Skeletal muscle tissue (tissue), 3 donors: ENCODE measurements at regions not wholly inside any gene's neighbourhood (a gene's known extent, or its start where the extent isn't known, plus 50 kb on each side); places are given as distances from the start of the nearest gene placed in this dataset.

ENCODE experiments used
- H3K27ac ChIP-seq: one replicate; pipeline ENCODE4 v1.7.0; 2013; ENCODE audit warnings: mild to moderate bottlenecking, low read depth, low read length, inconsistent platforms
- H3K27me3 ChIP-seq, 3 donors: one replicate each; pipeline ENCODE4 v1.7.0; 2013; ENCODE audit warnings: low read length in 3 of 3; ENCODE audit not compliant: control insufficient read depth in 3 of 3, insufficient read depth in 3 of 3
- H3K36me3 ChIP-seq, 3 donors: one replicate each; pipeline ENCODE4 v1.7.0; 2013; ENCODE audit warnings: low read length in 3 of 3; ENCODE audit not compliant: control insufficient read depth in 3 of 3, insufficient read depth in 3 of 3
- H3K4me1 ChIP-seq, 3 donors: one replicate each; pipeline ENCODE4 v1.7.0; 2013; ENCODE audit warnings: low read length in 3 of 3, mild to moderate bottlenecking in 3 of 3; ENCODE audit not compliant: control insufficient read depth in 3 of 3, insufficient read depth in 3 of 3
- H3K4me3 ChIP-seq, 3 donors: one replicate each; pipeline ENCODE4 v1.7.0; 2013; ENCODE audit warnings: low read length in 3 of 3
- H3K9ac ChIP-seq, 3 donors: one replicate each; pipeline ENCODE4 v1.7.0; 2013; ENCODE audit warnings: low read length in 3 of 3, mild to moderate bottlenecking in 3 of 3, moderate library complexity in 2 of 3, low read depth in 1 of 3
- H3K9me3 ChIP-seq, 3 donors: one replicate each; pipeline ENCODE4 v1.7.0; 2013; ENCODE audit warnings: low read length in 3 of 3; ENCODE audit not compliant: control insufficient read depth in 3 of 3
- donor health status: Osteomylitis.

- H3K27ac ChIP-seq, result no peak overlapping the region
Observed at GRCh38 chr3:194814878-194815357, 129.2 kb downstream of the FAM43A start.

GRCh38 chr3:194816748-194817591, 131.3 kb downstream of the FAM43A start:
- H3K27me3 ChIP-seq, result no peaks in the 10 kb centered on the region
- no peaks in the 10 kb centered on the region for H3K9me3 ChIP-seq
- H3K36me3 ChIP-seq, result no peaks in the 10 kb centered on the region
- H3K4me3 ChIP-seq, result no peak overlapping the region
- no peak overlapping the region for H3K27ac ChIP-seq
- H3K9ac ChIP-seq, result no peak overlapping the region
- peaks cover 0 to 2% (median 0%) of the 10 kb centered on the region in 3 donors for H3K4me1 ChIP-seq

More at GRCh38 chr3:194814878-194815357, 129.2 kb downstream of the FAM43A start:
- Histone ChIP-seq H3K9me3 (no peaks in the 10 kb centered on the region), H3K27me3 (no peaks in the 10 kb centered on the region), H3K9ac (no peak overlapping the region), H3K4me3 (no peak overlapping the region), H3K36me3 (no peaks in the 10 kb centered on the region), H3K4me1 (peaks cover 0 to 2% (median 0%) of the 10 kb centered on the region in 3 donors)

GRCh38 chr3:194817592-194817930, 131.9 kb downstream of the FAM43A start:
- Histone ChIP-seq H3K9ac (no peak overlapping the region), H3K4me1 (peaks cover 0 to 2% (median 0%) of the 10 kb centered on the region in 3 donors), H3K4me3 (no peak overlapping the region), H3K27me3 (no peaks in the 10 kb centered on the region), H3K27ac (no peak overlapping the region), H3K36me3 (no peaks in the 10 kb centered on the region), H3K9me3 (no peaks in the 10 kb centered on the region)

- Histone ChIP-seq H3K9ac (no peak overlapping the region), H3K4me3 (no peak overlapping the region), H3K4me1 (peaks cover 0 to 3% (median 0%) of the 10 kb centered on the region in 3 donors), H3K9me3 (no peaks in the 10 kb centered on the region), H3K36me3 (no peaks in the 10 kb centered on the region), H3K27me3 (no peaks in the 10 kb centered on the region), H3K27ac (no peak overlapping the region)
Observed at GRCh38 chr3:194817936-194818335, 132.3 kb downstream of the FAM43A start.

- H3K27ac ChIP-seq, result peak overlapping the region; percentile 76
- peak overlapping the region in 2 of 3 donors; percentile 48 to 67 for H3K4me3 ChIP-seq
- H3K9me3 ChIP-seq, result no peaks in the 10 kb centered on the region
- no peaks in the 10 kb centered on the region for H3K27me3 ChIP-seq
- H3K4me1 ChIP-seq, result peaks cover 16 to 28% (median 25%) of the 10 kb centered on the region in 3 donors
- H3K36me3 ChIP-seq, result no peaks in the 10 kb centered on the region
- H3K9ac ChIP-seq, result peak overlapping the region in 1 of 3 donors; percentile 77
Observed at GRCh38 chr3:194824100-194824499, 138.4 kb downstream of the FAM43A start.

GRCh38 chr3:194824701-194825111, 139.0 kb downstream of the FAM43A start:
- Histone ChIP-seq H3K27me3 (no peaks in the 10 kb centered on the region), H3K9me3 (no peaks in the 10 kb centered on the region), H3K27ac (peak overlapping the region; percentile 76), H3K36me3 (no peaks in the 10 kb centered on the region), H3K4me1 (peaks cover 16 to 28% (median 25%) of the 10 kb centered on the region in 3 donors), H3K9ac (peak overlapping the region in 2 of 3 donors; percentile 36 to 77), H3K4me3 (peak overlapping the region; percentile 38 to 67 (median 48))

- no peak overlapping the region for H3K4me3 ChIP-seq
- no peak overlapping the region for H3K27ac ChIP-seq
- H3K9ac ChIP-seq, result no peak overlapping the region
- H3K4me1 ChIP-seq, result peaks cover 16 to 28% (median 25%) of the 10 kb centered on the region in 3 donors
- no peaks in the 10 kb centered on the region for H3K9me3 ChIP-seq
- no peaks in the 10 kb centered on the region for H3K27me3 ChIP-seq
- no peaks in the 10 kb centered on the region for H3K36me3 ChIP-seq
Observed at GRCh38 chr3:194826594-194826993, 140.9 kb downstream of the FAM43A start.

- H3K27me3 ChIP-seq, result no peaks in the 10 kb centered on the region
- H3K4me1 ChIP-seq, result peaks cover 16 to 28% (median 25%) of the 10 kb centered on the region in 3 donors
- H3K9ac ChIP-seq, result no peak overlapping the region
- H3K27ac ChIP-seq, result no peak overlapping the region
- no peaks in the 10 kb centered on the region for H3K36me3 ChIP-seq
- no peaks in the 10 kb centered on the region for H3K9me3 ChIP-seq
- H3K4me3 ChIP-seq, result no peak overlapping the region
Observed at GRCh38 chr3:194827486-194827885, 141.8 kb downstream of the FAM43A start.

GRCh38 chr3:194828116-194828515, 142.4 kb downstream of the FAM43A start:
- no peaks in the 10 kb centered on the region for H3K36me3 ChIP-seq
- H3K9ac ChIP-seq, result no peak overlapping the region
- H3K9me3 ChIP-seq, result no peaks in the 10 kb centered on the region
- no peak overlapping the region for H3K27ac ChIP-seq
- no peak overlapping the region for H3K4me3 ChIP-seq
- peaks cover 16 to 26% (median 25%) of the 10 kb centered on the region in 3 donors for H3K4me1 ChIP-seq
- no peaks in the 10 kb centered on the region for H3K27me3 ChIP-seq

GRCh38 chr3:194828926-194829325, 143.2 kb downstream of the FAM43A start:
- Histone ChIP-seq H3K27ac (no peak overlapping the region), H3K36me3 (no peaks in the 10 kb centered on the region), H3K9ac (no peak overlapping the region), H3K4me3 (no peak overlapping the region), H3K9me3 (no peaks in the 10 kb centered on the region), H3K27me3 (no peaks in the 10 kb centered on the region), H3K4me1 (peaks cover 16 to 18% (median 17%) of the 10 kb centered on the region in 3 donors)
